Activated naive CD4-positive, alpha-beta T cell treated with anti-CD3 and anti-CD28 coated beads for 36 hours (primary cell): ENCODE measurements at regions not wholly inside any gene's neighbourhood (a gene's known extent, or its start where the extent isn't known, plus 50 kb on each side); places are given as distances from the start of the nearest gene placed in this dataset.

Experiments used
- CTCF ChIA-PET: fragments of 350-600 bp; sonication (Branson Sonifier 250); formaldehyde crosslinking; loops from one replicate; lab custom pipeline; 2021; ENCODE audit warnings: antibody characterized with exemption; lab: Charles Lee
- DNase-seq: peaks from one replicate; pipeline ENCODE4 v3.0.0-alpha.2; 2020
- H3K27ac Mint-ChIP-seq: one replicate; pipeline ENCODE4 v1.8.0; 2021; ENCODE audit warnings: mild to moderate bottlenecking, mixed read lengths
- H3K27me3 Mint-ChIP-seq: one replicate; pipeline ENCODE4 v1.8.0; 2021; ENCODE audit warnings: low read depth, mixed read lengths
- H3K36me3 Mint-ChIP-seq: one replicate; pipeline ENCODE4 v1.8.0; 2021; ENCODE audit warnings: low read depth, mixed read lengths
- H3K4me1 Mint-ChIP-seq: one replicate; pipeline ENCODE4 v1.8.0; 2021; ENCODE audit warnings: low read depth, mixed read lengths
- H3K4me3 Mint-ChIP-seq: one replicate; pipeline ENCODE4 v1.8.0; 2021; ENCODE audit warnings: mild to moderate bottlenecking, moderate library complexity, mixed read lengths
- H3K9me3 Mint-ChIP-seq: one replicate; pipeline ENCODE4 v1.8.0; 2021; ENCODE audit warnings: mixed read lengths
- intact Hi-C: fragments of 100-400 bp; cut with micrococcal nuclease; formaldehyde crosslinking; loops from one replicate; pipeline ENCODE4 v1.15.1; 2023

DNA sequence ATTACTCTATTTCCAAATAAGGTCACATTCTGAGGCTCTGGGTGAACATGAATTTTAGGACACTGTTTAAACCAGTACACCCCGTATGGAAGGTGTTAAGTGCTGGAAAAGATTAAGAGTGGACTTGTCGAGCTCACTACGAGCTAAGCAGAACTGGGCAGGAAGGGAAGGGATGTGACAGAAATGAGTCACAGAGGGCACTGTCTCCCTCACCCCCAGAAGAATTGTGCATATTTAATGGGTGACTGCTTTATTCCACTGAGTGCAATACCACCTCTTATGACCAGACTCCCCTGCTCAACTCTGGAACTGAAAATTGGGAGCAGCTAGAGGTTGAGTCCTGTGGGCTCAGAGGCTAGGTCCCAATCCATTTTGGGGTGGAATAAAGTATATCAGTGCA is 187.4 kb upstream of the RPS6KA3 start:
- no peak overlapping the region for H3K27ac Mint-ChIP-seq
- no peaks in the 10 kb centered on the region for H3K27me3 Mint-ChIP-seq
- CTCF ChIA-PET: interaction anchor here (1.3 kb wide), 1 partner anchor 80 kb away, joined by 3 read pairs; no protein-coding TSS in a partner anchor
- peaks cover 2% of the 10 kb centered on the region for H3K9me3 Mint-ChIP-seq
- peaks cover 25% of the 10 kb centered on the region for H3K4me1 Mint-ChIP-seq
- intact Hi-C loops: no loop called here
- H3K4me3 Mint-ChIP-seq: no peak overlapping the region
- no peaks in the 10 kb centered on the region for H3K36me3 Mint-ChIP-seq
- no peak for DNase-seq

DNA sequence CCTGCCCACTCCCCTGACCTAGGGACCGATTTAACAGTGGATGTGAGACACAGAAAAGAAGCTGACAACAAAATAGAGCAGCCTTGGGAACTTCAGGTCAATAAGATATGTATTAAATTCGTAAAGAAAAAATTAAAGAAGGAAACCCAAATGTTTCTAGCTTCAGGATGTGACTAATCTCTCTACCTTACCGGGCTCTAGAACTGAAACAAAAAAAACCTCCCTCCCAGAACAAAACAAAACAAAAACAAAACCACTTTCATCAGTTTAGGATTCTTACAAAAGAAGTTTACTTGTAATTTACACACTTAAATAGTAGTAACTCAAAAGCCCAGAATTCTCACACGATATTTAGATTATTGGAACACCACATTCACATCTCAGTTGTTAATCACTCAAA is 185.8 kb upstream of the RPS6KA3 start:
- intact Hi-C loops: no loop called here
- H3K4me3 Mint-ChIP-seq: no peak overlapping the region
- CTCF ChIA-PET: no interaction called here

GRCh38 chrX:20451929-20452328 is 185.2 kb upstream of the RPS6KA3 start:
- H3K27ac Mint-ChIP-seq: no peak overlapping the region
- CTCF ChIA-PET: no interaction called here

More for the DNA sequence above, 185.8 kb upstream of the RPS6KA3 start:
- Mint-ChIP-seq H3K27ac (no peak overlapping the region), H3K9me3 (peaks cover 2% of the 10 kb centered on the region), H3K27me3 (no peaks in the 10 kb centered on the region), H3K4me1 (peaks cover 18% of the 10 kb centered on the region), H3K36me3 (no peaks in the 10 kb centered on the region)
- no peak for DNase-seq

GRCh38 chrX:20445109-20445508 is 178.4 kb upstream of the RPS6KA3 start:
- Mint-ChIP-seq H3K4me3 (no peak overlapping the region), H3K27ac (no peak overlapping the region), H3K4me1 (peaks cover 36% of the 10 kb centered on the region), H3K36me3 (no peaks in the 10 kb centered on the region), H3K27me3 (no peaks in the 10 kb centered on the region), H3K9me3 (no peaks in the 10 kb centered on the region)
- DNase-seq: no peak
- intact Hi-C loops: loop anchor here (10.0 kb wide), 1 partner anchor 450 kb away; the partner anchor contains the start of gene BCLAF3
- CTCF ChIA-PET: interaction anchor here (1.0 to 1.3 kb wide), 2 partner anchors 28 to 207 kb away, joined by 3 read pairs; no protein-coding TSS in a partner anchor

More at GRCh38 chrX:20451929-20452328, 185.2 kb upstream of the RPS6KA3 start:
- intact Hi-C loops: no loop called here
- no peak for DNase-seq
- Mint-ChIP-seq H3K36me3 (no peaks in the 10 kb centered on the region), H3K4me3 (no peak overlapping the region), H3K27me3 (no peaks in the 10 kb centered on the region), H3K4me1 (peaks cover 18% of the 10 kb centered on the region), H3K9me3 (peaks cover 2% of the 10 kb centered on the region)

DNA sequence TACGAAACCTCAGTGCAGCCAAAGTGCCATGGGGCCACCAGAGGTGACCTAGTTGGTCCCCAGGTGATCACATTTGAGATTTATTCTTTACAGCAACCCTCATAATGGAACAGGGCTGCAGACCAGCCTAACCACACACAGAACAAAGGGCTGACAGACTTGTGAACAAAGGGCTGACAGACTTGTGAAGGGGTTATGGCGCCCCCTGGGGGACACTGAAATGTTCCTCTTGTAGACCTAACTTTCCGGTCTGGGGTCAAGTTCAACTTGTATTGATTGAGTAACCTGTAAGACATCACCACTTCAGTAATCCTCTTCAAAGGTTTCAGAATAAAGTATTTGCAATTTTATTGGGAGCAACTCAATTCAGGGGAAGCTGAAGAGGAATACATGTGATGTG is 175.9 kb upstream of the RPS6KA3 start:
- intact Hi-C loops: loop anchor here (1.0 to 10.0 kb wide), 7 partner anchors 45 to 538 kb away; partner anchors contain the start of genes BCLAF3 and EIF1AX
- Mint-ChIP-seq H3K4me3 (no peak overlapping the region), H3K4me1 (peaks cover 45% of the 10 kb centered on the region), H3K36me3 (no peaks in the 10 kb centered on the region), H3K9me3 (no peaks in the 10 kb centered on the region), H3K27ac (no peak overlapping the region), H3K27me3 (no peaks in the 10 kb centered on the region)
- CTCF ChIA-PET: interaction anchor here (0.6 to 1.0 kb wide), 2 partner anchors 190 to 1367 kb away, joined by 4 to 5 read pairs; no protein-coding TSS in a partner anchor
- DNase-seq: peak; percentile 91

DNA sequence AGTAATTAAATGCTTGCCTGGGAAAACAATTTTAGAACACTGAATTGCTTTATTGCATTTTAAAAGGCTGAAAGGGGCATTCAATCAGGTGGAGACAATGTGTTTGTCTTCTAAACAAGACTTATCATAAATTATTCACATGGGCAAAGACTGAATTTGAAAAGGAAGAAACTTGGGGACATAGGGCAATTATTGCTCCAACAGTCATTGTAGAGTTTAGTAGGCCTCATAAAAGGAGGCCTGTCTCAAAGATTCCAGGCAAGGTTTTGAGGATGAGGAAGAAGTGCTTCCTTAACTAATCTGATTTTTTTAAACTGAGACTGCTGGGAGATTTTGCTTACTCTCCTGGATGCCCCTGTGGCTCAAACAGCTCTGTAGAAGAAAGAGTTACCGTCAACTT is 174.4 kb upstream of the RPS6KA3 start:
- CTCF ChIA-PET: no interaction called here
- H3K4me1 Mint-ChIP-seq: peaks cover 50% of the 10 kb centered on the region
- DNase-seq: no peak
- no peaks in the 10 kb centered on the region for H3K27me3 Mint-ChIP-seq
- H3K4me3 Mint-ChIP-seq: no peak overlapping the region
- intact Hi-C loops: loop anchor here (5.0 to 10.0 kb wide), 3 partner anchors 44 to 446 kb away; partner anchors contain the start of gene BCLAF3
- no peak overlapping the region for H3K27ac Mint-ChIP-seq
- H3K9me3 Mint-ChIP-seq: no peaks in the 10 kb centered on the region
- no peaks in the 10 kb centered on the region for H3K36me3 Mint-ChIP-seq

DNA sequence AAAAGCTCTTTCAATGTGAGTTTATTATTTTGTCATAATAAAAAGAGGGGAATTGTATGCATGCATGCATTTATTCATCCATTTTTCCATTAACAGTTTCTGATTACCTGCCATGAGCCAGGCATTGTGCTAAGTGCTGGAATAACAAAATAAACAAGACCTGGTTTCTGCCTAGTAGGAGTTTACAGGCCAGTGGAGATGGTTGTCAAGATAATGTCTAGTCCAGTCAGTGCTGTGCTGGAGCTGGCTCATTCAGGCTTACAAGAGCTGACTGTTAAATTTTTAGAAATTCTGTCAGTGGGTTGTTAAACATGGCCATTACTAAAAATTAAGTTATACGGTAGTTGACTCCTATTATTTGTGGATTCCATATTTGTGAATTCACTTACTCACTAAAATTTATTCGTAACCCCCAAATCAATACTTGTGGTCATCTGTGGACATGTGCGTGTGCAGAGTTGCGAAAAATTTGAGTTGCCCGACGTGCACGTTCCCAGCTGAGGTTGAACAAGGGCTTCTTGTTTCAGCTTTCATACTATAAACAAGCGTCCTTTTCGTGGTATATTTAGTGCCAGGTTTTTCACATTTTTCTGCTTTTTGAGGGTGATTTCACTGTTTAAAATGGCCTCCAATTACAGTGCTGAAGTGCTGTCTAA is 172.3 kb upstream of the RPS6KA3 start:
- CTCF ChIA-PET: interaction anchor here (0.6 to 1.6 kb wide), 2 partner anchors 26 to 186 kb away, joined by 3 to 8 read pairs; no protein-coding TSS in a partner anchor
- no peaks in the 10 kb centered on the region for H3K36me3 Mint-ChIP-seq
- no peak for DNase-seq
- peaks cover 42% of the 10 kb centered on the region for H3K4me1 Mint-ChIP-seq
- H3K27me3 Mint-ChIP-seq: no peaks in the 10 kb centered on the region
- H3K27ac Mint-ChIP-seq: no peak overlapping the region
- no peak overlapping the region for H3K4me3 Mint-ChIP-seq
- no peaks in the 10 kb centered on the region for H3K9me3 Mint-ChIP-seq
- intact Hi-C loops: no loop called here

DNA sequence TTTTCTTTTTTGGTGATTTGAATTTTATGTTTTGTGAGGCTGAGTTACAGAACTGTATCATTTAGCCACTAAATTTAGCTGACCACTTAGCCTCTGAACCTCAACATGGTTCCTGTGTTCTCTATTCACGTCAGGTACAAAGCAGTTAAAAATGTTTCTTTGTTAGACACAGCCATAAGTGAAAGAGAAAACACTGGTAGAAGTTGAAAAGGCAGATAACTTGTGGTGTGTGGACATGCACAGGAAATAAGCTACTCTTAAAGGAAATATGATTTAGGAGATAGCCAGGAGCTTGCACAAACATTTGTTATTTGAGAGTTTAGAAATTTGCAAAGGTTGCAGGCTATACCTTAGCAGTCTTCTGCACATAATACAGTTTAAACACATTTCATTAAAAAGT is 171.0 kb upstream of the RPS6KA3 start:
- no peak overlapping the region for H3K27ac Mint-ChIP-seq
- H3K4me1 Mint-ChIP-seq: peaks cover 50% of the 10 kb centered on the region
- DNase-seq: no peak
- no peaks in the 10 kb centered on the region for H3K9me3 Mint-ChIP-seq
- no peaks in the 10 kb centered on the region for H3K27me3 Mint-ChIP-seq
- no peak overlapping the region for H3K4me3 Mint-ChIP-seq
- no peaks in the 10 kb centered on the region for H3K36me3 Mint-ChIP-seq
- intact Hi-C loops: no loop called here
- CTCF ChIA-PET: interaction anchor here (1.2 to 1.6 kb wide), 2 partner anchors 182 to 184 kb away, joined by 5 to 8 read pairs; no protein-coding TSS in a partner anchor

DNA sequence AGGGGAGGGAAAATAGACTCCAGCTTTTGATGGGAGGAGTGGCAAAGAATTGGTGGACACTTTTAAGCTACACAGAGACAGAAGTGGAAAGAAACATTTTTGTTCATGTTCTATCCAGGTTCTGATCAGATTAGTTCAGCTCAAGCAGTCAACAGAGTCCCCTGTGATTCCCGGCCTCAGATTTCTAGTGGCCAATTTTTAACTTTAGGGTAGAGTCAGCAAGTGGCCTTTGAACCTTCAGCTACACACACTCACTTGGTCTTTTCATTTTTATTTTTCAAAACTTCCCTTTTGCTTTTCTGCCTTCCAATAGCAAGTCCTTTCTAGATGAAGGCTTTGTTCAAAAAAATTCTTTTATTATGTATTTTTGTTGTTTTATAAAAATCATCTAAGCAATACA is 169.2 kb upstream of the RPS6KA3 start:
- Mint-ChIP-seq H3K27ac (no peak overlapping the region), H3K4me3 (no peak overlapping the region), H3K27me3 (no peaks in the 10 kb centered on the region), H3K36me3 (no peaks in the 10 kb centered on the region), H3K4me1 (peaks cover 36% of the 10 kb centered on the region), H3K9me3 (no peaks in the 10 kb centered on the region)
- intact Hi-C loops: no loop called here
- DNase-seq: no peak
- CTCF ChIA-PET: no interaction called here

GRCh38 chrX:20434986-20435385 is 168.3 kb upstream of the RPS6KA3 start:
- Mint-ChIP-seq H3K27me3 (no peaks in the 10 kb centered on the region), H3K27ac (no peak overlapping the region), H3K36me3 (no peaks in the 10 kb centered on the region), H3K4me1 (peaks cover 30% of the 10 kb centered on the region), H3K9me3 (no peaks in the 10 kb centered on the region), H3K4me3 (no peak overlapping the region)
- intact Hi-C loops: no loop called here
- no peak for DNase-seq
- CTCF ChIA-PET: no interaction called here

DNA sequence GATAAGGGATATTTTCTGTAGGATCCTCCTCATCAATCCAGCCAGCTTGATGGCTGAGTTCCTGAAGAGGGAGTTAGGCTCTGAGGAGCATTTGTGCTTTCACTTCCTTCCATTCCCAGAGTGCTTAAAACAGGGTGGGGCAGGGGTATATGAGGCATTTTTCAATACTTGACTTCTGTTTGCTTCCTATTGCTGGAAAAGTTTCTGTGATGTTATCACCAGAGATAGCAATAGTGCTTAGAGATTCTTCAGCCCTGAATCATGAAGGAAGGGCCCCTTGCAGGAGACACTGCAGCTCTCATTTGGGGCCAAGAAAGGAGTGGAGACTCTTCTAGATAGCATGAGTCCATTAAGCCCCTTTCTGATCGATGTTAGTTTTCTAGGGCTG is 166.7 kb upstream of the RPS6KA3 start:
- Mint-ChIP-seq H3K27ac (no peak overlapping the region), H3K4me1 (peaks cover 29% of the 10 kb centered on the region), H3K36me3 (no peaks in the 10 kb centered on the region), H3K27me3 (no peaks in the 10 kb centered on the region), H3K9me3 (no peaks in the 10 kb centered on the region), H3K4me3 (no peak overlapping the region)
- no peak for DNase-seq
- CTCF ChIA-PET: interaction anchor here (0.8 kb wide), 1 partner anchor 19 kb away, joined by 4 read pairs; no protein-coding TSS in a partner anchor
- intact Hi-C loops: no loop called here

- no peaks in the 10 kb centered on the region for H3K27me3 Mint-ChIP-seq
- no peak overlapping the region for H3K27ac Mint-ChIP-seq
- H3K4me1 Mint-ChIP-seq: peaks cover 23% of the 10 kb centered on the region
- H3K4me3 Mint-ChIP-seq: no peak overlapping the region
- no peaks in the 10 kb centered on the region for H3K9me3 Mint-ChIP-seq
- intact Hi-C loops: no loop called here
- DNase-seq: no peak
- H3K36me3 Mint-ChIP-seq: no peaks in the 10 kb centered on the region
- CTCF ChIA-PET: interaction anchor here (0.8 kb wide), 1 partner anchor 18 kb away, joined by 4 read pairs; no protein-coding TSS in a partner anchor
These were observed 166.2 kb upstream of the RPS6KA3 start for GRCh38 chrX:20432746-20433387.
